SK-N-SH (cell line): ENCODE measurements at regions not wholly inside any gene's neighbourhood (a gene's known extent, or its start where the extent isn't known, plus 50 kb on each side); places are given as distances from the start of the nearest gene placed in this dataset.
A peak's percentile ranks its signal among the peaks of the same experiment; 100 is the strongest.

Experiments used
- CTCF ChIA-PET: fragments of 300-600, 350-600 bp; formaldehyde crosslinking; extraction: SDS; loops from one replicate; lab custom pipeline; 2021; lab: Yijun Ruan, JAX
- POLR2A ChIA-PET: fragments of 350-600 bp; sonication (Branson Sonifier 250); formaldehyde crosslinking; extraction: SDS; loops from one replicate; lab custom pipeline; 2020; ENCODE audit warnings: antibody characterized with exemption, inconsistent platforms; lab: Yijun Ruan, JAX
- DNase-seq: peaks from one replicate; pipeline ENCODE4 v3.0.0; 2012
- H2AFZ ChIP-seq: fragments of 200-600 bp; sonication (generic); 2 replicates; pipeline ENCODE4 v1.8.1; 2016; ENCODE audit warnings: antibody characterized with exemption, mild to moderate bottlenecking, low read depth
- H3F3A ChIP-seq: fragments of 200-600 bp; sonication (generic); replicated peaks from 2 replicates; pipeline ENCODE3; 2016; ENCODE audit warnings: antibody characterized with exemption, mild to moderate bottlenecking; ENCODE audit not compliant: insufficient read depth
- H3K27ac ChIP-seq, 2 experiments: fragments of 200-500 bp in 1 of 2; fragments of 200-600 bp in 1 of 2; sonication (Bioruptor generic) in 1 of 2; sonication (generic), shearing (Covaris generic) in 1 of 2; 2 replicates each; pipeline versions ENCODE4 v1.5.1 to v1.6.1; 2014 to 2016; ENCODE audit warnings: low read depth in 2 of 2, inconsistent platforms in 1 of 2, low read length in 1 of 2, mild to moderate bottlenecking in 1 of 2, mixed read lengths in 1 of 2
- H3K27me3 ChIP-seq: fragments of 200-600 bp; sonication (generic), shearing (Covaris generic); 2 replicates; pipeline ENCODE4 v1.6.1; 2016; ENCODE audit warnings: mixed run types; ENCODE audit not compliant: insufficient read depth
- H3K36me3 ChIP-seq, 2 experiments: fragments of 200-500 bp in 1 of 2; fragments of 200-600 bp in 1 of 2; sonication (Bioruptor generic) in 1 of 2; sonication (generic) in 1 of 2; replicated peaks in 1 of 2; 2 replicates each; pipeline versions ENCODE3 to v1.5.1; 2014 to 2016; ENCODE audit warnings: low read length in 1 of 2, mild to moderate bottlenecking in 1 of 2; ENCODE audit not compliant: insufficient read depth in 2 of 2, control insufficient read depth in 1 of 2
- H3K4me1 ChIP-seq, 2 experiments: fragments of 200-500 bp in 1 of 2; fragments of 200-600 bp in 1 of 2; sonication (Bioruptor generic) in 1 of 2; sonication (generic), shearing (Covaris generic) in 1 of 2; 2 replicates each; pipeline versions ENCODE4 v1.5.1 to v1.6.1; 2014 to 2016; ENCODE audit warnings: low read depth in 1 of 2, low read length in 1 of 2, mixed run types in 1 of 2; ENCODE audit not compliant: insufficient read depth in 2 of 2, control insufficient read depth in 1 of 2
- H3K4me2 ChIP-seq: fragments of 200-600 bp; sonication (generic), shearing (Covaris generic); 2 replicates; pipeline ENCODE4 v1.6.1; 2017; ENCODE audit warnings: mixed run types
- H3K4me3 ChIP-seq, 2 experiments: fragments of 200-500 bp in 1 of 2; fragments of 200-600 bp in 1 of 2; sonication (Bioruptor generic) in 1 of 2; sonication (generic), shearing (Covaris generic) in 1 of 2; 2 replicates each; pipeline versions ENCODE4 v1.5.1 to v1.8.1; 2014 to 2016; ENCODE audit warnings: low read depth in 2 of 2, inconsistent platforms in 1 of 2, low read length in 1 of 2, mild to moderate bottlenecking in 1 of 2, mixed read lengths in 1 of 2, moderate library complexity in 1 of 2
- H3K79me2 ChIP-seq: fragments of 200-600 bp; sonication (generic); 2 replicates; pipeline ENCODE4 v1.8.1; 2017; ENCODE audit warnings: mild to moderate bottlenecking; ENCODE audit not compliant: insufficient read depth
- H3K9ac ChIP-seq: fragments of 200-600 bp; sonication (generic); 2 replicates; pipeline ENCODE4 v1.6.1; 2017; ENCODE audit warnings: mixed run types
- H3K9me2 ChIP-seq: fragments of 200-600 bp; sonication (generic); 2 replicates; pipeline ENCODE4 v1.6.1; 2017; ENCODE audit warnings: mixed run types
- H3K9me3 ChIP-seq: fragments of 200-600 bp; sonication (generic); 2 replicates; pipeline ENCODE4 v1.6.1; 2017; ENCODE audit warnings: mixed run types, mild to moderate bottlenecking, moderate library complexity
- H4K20me1 ChIP-seq: fragments of 200-600 bp; sonication (generic); 2 replicates; pipeline ENCODE4 v1.6.1; 2017; ENCODE audit warnings: mild to moderate bottlenecking, mixed run types; ENCODE audit not compliant: insufficient read depth
- ELF1 ChIP-seq: IDR thresholded peaks from 2 replicates; pipeline ENCODE4 v1.4.0; 2012
- GABPA ChIP-seq: IDR thresholded peaks from 2 replicates; pipeline ENCODE4 v1.4.0; 2012; ENCODE audit warnings: low read depth, mild to moderate bottlenecking
- GATA2 ChIP-seq: sonication (generic); formaldehyde crosslinking; IDR thresholded peaks from 2 replicates; pipeline ENCODE4 v1.5.0; 2020; ENCODE audit warnings: mild to moderate bottlenecking, missing genetic modification reagents
- PBX3 ChIP-seq: IDR thresholded peaks from 2 replicates; pipeline ENCODE4; 2012
- YY1 ChIP-seq: IDR thresholded peaks from 2 replicates; pipeline ENCODE4 v1.4.0; 2012; ENCODE audit warnings: low read depth, mild to moderate bottlenecking
- ZBTB33 ChIP-seq: IDR thresholded peaks from 2 replicates; pipeline ENCODE4 v1.4.0; 2012; ENCODE audit warnings: low read depth, borderline replicate concordance
- WGBS: methylation state at CpG from one replicate; pipeline ENCODE4 v1.1.6; 2017; ENCODE audit warnings: low lambda C conversion rate; 5-methylcytosine and 5-hydroxymethylcytosine counted together
- TF ChIP-seq, protein P1 (sequence below): fragments of 200-600 bp; sonication (generic); IDR thresholded peaks from 2 replicates; pipeline ENCODE4 v1.6.1; 2017; ENCODE audit warnings: antibody characterized with exemption, mild to moderate bottlenecking, moderate library complexity
- TF ChIP-seq, protein P2 (sequence below): IDR thresholded peaks from 2 replicates; pipeline ENCODE4 v1.4.0; 2012; ENCODE audit warnings: low read depth, borderline replicate concordance

GRCh38 chr2:20916604-20917286, 93.8 kb upstream of the LDAH start (continued):
- TF ChIP-seq, protein P1, sequence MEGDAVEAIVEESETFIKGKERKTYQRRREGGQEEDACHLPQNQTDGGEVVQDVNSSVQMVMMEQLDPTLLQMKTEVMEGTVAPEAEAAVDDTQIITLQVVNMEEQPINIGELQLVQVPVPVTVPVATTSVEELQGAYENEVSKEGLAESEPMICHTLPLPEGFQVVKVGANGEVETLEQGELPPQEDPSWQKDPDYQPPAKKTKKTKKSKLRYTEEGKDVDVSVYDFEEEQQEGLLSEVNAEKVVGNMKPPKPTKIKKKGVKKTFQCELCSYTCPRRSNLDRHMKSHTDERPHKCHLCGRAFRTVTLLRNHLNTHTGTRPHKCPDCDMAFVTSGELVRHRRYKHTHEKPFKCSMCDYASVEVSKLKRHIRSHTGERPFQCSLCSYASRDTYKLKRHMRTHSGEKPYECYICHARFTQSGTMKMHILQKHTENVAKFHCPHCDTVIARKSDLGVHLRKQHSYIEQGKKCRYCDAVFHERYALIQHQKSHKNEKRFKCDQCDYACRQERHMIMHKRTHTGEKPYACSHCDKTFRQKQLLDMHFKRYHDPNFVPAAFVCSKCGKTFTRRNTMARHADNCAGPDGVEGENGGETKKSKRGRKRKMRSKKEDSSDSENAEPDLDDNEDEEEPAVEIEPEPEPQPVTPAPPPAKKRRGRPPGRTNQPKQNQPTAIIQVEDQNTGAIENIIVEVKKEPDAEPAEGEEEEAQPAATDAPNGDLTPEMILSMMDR: peak; percentile 45
- TF ChIP-seq GATA2 (CRISPR knock-in tag) (no peak), YY1 (no peak), ELF1 (no peak)

DNA sequence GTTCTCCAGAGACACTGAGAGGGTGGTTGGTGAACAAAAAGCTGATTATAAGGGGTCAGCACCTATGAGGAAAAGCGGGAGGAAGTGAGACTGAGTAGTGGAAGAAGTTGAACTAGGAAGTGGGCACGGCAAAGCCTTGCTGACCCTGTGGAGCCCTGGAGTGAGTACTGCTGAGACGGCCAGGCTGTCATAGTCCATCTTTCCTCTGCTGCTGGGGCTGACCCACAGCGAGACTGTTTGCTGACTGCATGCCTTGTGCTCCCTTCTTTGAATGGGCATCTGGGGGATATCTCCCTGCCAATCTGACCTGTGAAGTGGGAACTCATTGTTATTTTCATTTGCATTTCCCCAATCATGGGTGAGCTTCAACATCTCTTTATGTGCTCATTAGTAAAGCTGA, 92.4 kb upstream of the LDAH start:
- Histone ChIP-seq H3K36me3 (no peaks in the 10 kb centered on the region), H3K27me3 (no peaks in the 10 kb centered on the region; the same call in 1 of the 2 replicates), H3K4me1 (peaks cover 13 to 20% of the 10 kb centered on the region in 2 experiments; a peak in 3 of 4 replicates), H3K9ac (no peak overlapping the region), H3K4me3 (no peak overlapping the region), H3K79me2 (no peaks in the 10 kb centered on the region), H3K27ac (no peak overlapping the region), H3F3A (peaks cover 10% of the 10 kb centered on the region), H2AFZ (no peak overlapping the region), H3K9me3 (no peaks in the 10 kb centered on the region), H3K4me2 (no peak overlapping the region), H4K20me1 (no peaks in the 10 kb centered on the region), H3K9me2 (no peaks in the 10 kb centered on the region)
- DNase-seq: no peak
- CTCF ChIA-PET: interaction anchor here (0.9 to 4.7 kb wide), 6 partner anchors 11 to 254 kb away, joined by 3 to 43 read pairs (median 6); no protein-coding TSS in a partner anchor
- POLR2A ChIA-PET: no interaction called here
- TF ChIP-seq, protein P2, sequence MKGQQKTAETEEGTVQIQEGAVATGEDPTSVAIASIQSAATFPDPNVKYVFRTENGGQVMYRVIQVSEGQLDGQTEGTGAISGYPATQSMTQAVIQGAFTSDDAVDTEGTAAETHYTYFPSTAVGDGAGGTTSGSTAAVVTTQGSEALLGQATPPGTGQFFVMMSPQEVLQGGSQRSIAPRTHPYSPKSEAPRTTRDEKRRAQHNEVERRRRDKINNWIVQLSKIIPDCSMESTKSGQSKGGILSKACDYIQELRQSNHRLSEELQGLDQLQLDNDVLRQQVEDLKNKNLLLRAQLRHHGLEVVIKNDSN: no peak
- TF ChIP-seq ZBTB33 (no peak), GABPA (no peak)
- WGBS: 45% methylated on average over 4 of the region's 4 CpGs

DNA sequence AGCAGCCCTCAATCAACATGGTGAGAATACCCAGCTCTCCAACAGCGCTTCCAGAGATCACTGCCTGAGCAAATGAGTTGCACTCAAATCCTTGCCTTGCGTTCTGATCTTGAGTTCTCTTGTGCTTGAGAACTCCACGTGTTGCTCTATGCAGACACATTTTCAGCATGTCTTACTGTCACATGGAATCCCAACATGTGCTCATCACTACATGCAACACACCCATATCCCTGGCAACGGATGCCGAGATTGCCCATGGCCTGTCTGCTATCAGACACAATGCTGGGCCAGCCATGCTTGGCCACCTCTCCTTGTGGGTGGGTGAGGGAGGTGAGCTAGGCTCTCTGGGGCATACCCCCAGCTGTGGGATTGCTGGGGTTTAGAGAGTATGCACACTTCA, 91.9 kb upstream of the LDAH start:
- H3K36me3 ChIP-seq: no peaks in the 10 kb centered on the region
- ChIA-PET POLR2A (no interaction called here), CTCF (interaction anchor here (1.2 to 4.7 kb wide), 5 partner anchors 11 to 254 kb away, joined by 3 to 43 read pairs (median 8); no protein-coding TSS in a partner anchor)
- peaks cover 10% of the 10 kb centered on the region for H3F3A ChIP-seq
- no peak for TF ChIP-seq PBX3
- 71% methylated on average over 5 of the region's 5 CpGs for WGBS
- H3K4me1 ChIP-seq: peaks cover 13 to 20% of the 10 kb centered on the region in 2 experiments; a peak in 3 of 4 replicates
- no peak for DNase-seq
- no peaks in the 10 kb centered on the region for H3K9me3 ChIP-seq
- no peak overlapping the region for H3K9ac ChIP-seq
- no peaks in the 10 kb centered on the region; the same call in 1 of the 2 replicates for H3K27me3 ChIP-seq
- H4K20me1 ChIP-seq: no peaks in the 10 kb centered on the region
- no peak overlapping the region for H2AFZ ChIP-seq
- no peak overlapping the region for H3K4me2 ChIP-seq
- no peaks in the 10 kb centered on the region for H3K79me2 ChIP-seq
- H3K4me3 ChIP-seq: no peak overlapping the region
- H3K27ac ChIP-seq: no peak overlapping the region
- H3K9me2 ChIP-seq: no peaks in the 10 kb centered on the region
